GM12878 (cell line): ENCODE measurements at regions not wholly inside any gene's neighbourhood (a gene's known extent, or its start where the extent isn't known, plus 50 kb on each side); places are given as distances from the start of the nearest gene placed in this dataset.

ENCODE experiments used
- ATAC-seq: fragments of 200-7000 bp; cut with Tn5 transposase; 3 replicates; pipeline ENCODE4 v1.9.1; 2020; ENCODE audit warnings: mild to moderate bottlenecking, moderate library complexity
- BruUV-seq: library from RNA; stranded (reverse); fragments of 400-500 nt; replicated peaks from 2 replicates; lab custom pipeline; 2021; lab: Mats Ljungman, UMichigan
- CTCF ChIA-PET: fragments of 300-600 bp; sonication (Branson Sonifier 250); formaldehyde crosslinking; extraction: SDS; loops from one replicate; lab custom pipeline; 2021; ENCODE audit warnings: inconsistent platforms; lab: Yijun Ruan, JAX
- POLR2A ChIA-PET: fragments of 350-600 bp; formaldehyde crosslinking; extraction: SDS; loops from one replicate; lab custom pipeline; 2021; ENCODE audit warnings: inconsistent platforms; lab: Charles Lee
- RAD21 ChIA-PET: fragments of 300-600 bp; sonication (Branson Sonifier 250); formaldehyde crosslinking; loops from one replicate; lab custom pipeline; 2023; ENCODE audit warnings: antibody characterized with exemption; ENCODE audit not compliant: unreplicated experiment; lab: Charles Lee
- SMC1A ChIA-PET: fragments of 300-600 bp; sonication (Branson Sonifier 250); formaldehyde crosslinking; loops from one replicate; lab custom pipeline; 2023; ENCODE audit not compliant: unreplicated experiment, uncharacterized antibody; lab: Charles Lee
- DNase-seq: peaks from one replicate; pipeline ENCODE4 v3.0.0-alpha.2; 2011; ENCODE audit warnings: low read depth, low spot score
- FAIRE-seq: peaks from 3 replicates; lab custom pipeline; 2011; peaks lifted over from hg19 to GRCh38; lab: Jason Lieb, UNC
- H2AFZ ChIP-seq: 2 replicates; pipeline ENCODE4 v1.6.0; 2011; ENCODE audit warnings: low read depth, low read length, control low read depth; ENCODE audit not compliant: control insufficient read depth
- H3K27ac ChIP-seq: 2 replicates; pipeline ENCODE4 v1.5.1; 2011; ENCODE audit warnings: control low read depth; ENCODE audit not compliant: control insufficient read depth, insufficient read depth
- H3K27me3 ChIP-seq, 2 experiments: replicated peaks in 1 of 2; 2 replicates each; pipeline versions ENCODE4 v1.6.0 to v1.6.1; 2011; ENCODE audit warnings: low read length in 1 of 2; ENCODE audit not compliant: control insufficient read depth in 2 of 2, insufficient read depth in 2 of 2
- H3K36me3 ChIP-seq, 2 experiments: 2 replicates each; pipeline ENCODE4 v1.5.1; 2011; ENCODE audit warnings: low read length in 1 of 2; ENCODE audit not compliant: control insufficient read depth in 2 of 2, insufficient read depth in 2 of 2
- H3K4me1 ChIP-seq: 2 replicates; pipeline ENCODE4 v1.6.1; 2011; ENCODE audit warnings: mild to moderate bottlenecking, low read length, moderate library complexity, mixed read lengths; ENCODE audit not compliant: control insufficient read depth, insufficient read depth
- H3K4me2 ChIP-seq: 2 replicates; pipeline ENCODE4 v1.6.0; 2011; ENCODE audit warnings: control low read depth; ENCODE audit not compliant: control insufficient read depth, insufficient read depth
- H3K4me3 ChIP-seq: fragments of 200-600 bp; sonication (generic); 2 replicates; pipeline ENCODE4 v1.5.1; 2016
- H3K79me2 ChIP-seq: 2 replicates; pipeline ENCODE4 v1.6.0; 2011; ENCODE audit warnings: low read length; ENCODE audit not compliant: control insufficient read depth, insufficient read depth
- H3K9ac ChIP-seq: 2 replicates; pipeline ENCODE4 v1.8.0; 2011; ENCODE audit warnings: low read length, control low read depth, mixed read lengths; ENCODE audit not compliant: control insufficient read depth, insufficient read depth
- H3K9me3 ChIP-seq: replicated peaks from 3 replicates; pipeline ENCODE4 v1.5.1; 2011; ENCODE audit warnings: mild to moderate bottlenecking, low read length; ENCODE audit not compliant: control insufficient read depth, insufficient read depth
- H4K20me1 ChIP-seq: 2 replicates; pipeline ENCODE4 v1.6.0; 2011; ENCODE audit not compliant: control insufficient read depth, insufficient read depth
- CHD2 ChIP-seq: IDR thresholded peaks from 2 replicates; pipeline ENCODE4 v1.6.1; 2011; ENCODE audit warnings: low read depth, low read length, improper control_type of control experiment, borderline replicate concordance
- ESRRA ChIP-seq: IDR thresholded peaks from 2 replicates; pipeline ENCODE4 v1.6.1; 2012; ENCODE audit warnings: mild to moderate bottlenecking, low read length, improper control_type of control experiment
- ETV6 ChIP-seq, 2 experiments: fragments of 450-650 bp in 1 of 2; IDR thresholded peaks in 1 of 2; conservative IDR thresholded peaks in 1 of 2; 2 replicates each; pipeline ENCODE4 v1.6.1; 2014; ENCODE audit warnings: antibody characterized with exemption in 1 of 2, borderline replicate concordance in 1 of 2, low read depth in 1 of 2, mild to moderate bottlenecking in 1 of 2, moderate library complexity in 1 of 2
- EZH2 ChIP-seq: IDR thresholded peaks from 2 replicates; pipeline ENCODE4 v1.6.1; 2012; ENCODE audit warnings: low read depth, mild to moderate bottlenecking, control low read depth, inconsistent platforms, low read length, borderline replicate concordance; ENCODE audit not compliant: control insufficient read depth
- FOXK2 ChIP-seq: fragments of 450-650 bp; IDR thresholded peaks from 2 replicates; pipeline ENCODE4 v1.6.1; 2017; ENCODE audit warnings: mild to moderate bottlenecking, moderate library complexity
- IKZF2 ChIP-seq, 2 experiments: fragments of 450-650 bp; IDR thresholded peaks; 2 replicates each; pipeline ENCODE4 v1.6.1; 2017; ENCODE audit warnings: mild to moderate bottlenecking in 2 of 2, moderate library complexity in 2 of 2
- JUNB ChIP-seq: IDR thresholded peaks from 2 replicates; pipeline ENCODE4 v1.6.1; 2016; ENCODE audit warnings: antibody characterized with exemption, mild to moderate bottlenecking
- MXI1 ChIP-seq: fragments of 150-350 bp; IDR thresholded peaks from 2 replicates; pipeline ENCODE4 v1.6.1; 2011; ENCODE audit warnings: low read depth, mild to moderate bottlenecking, inconsistent platforms, low read length, improper control_type of control experiment
- NFYB ChIP-seq: IDR thresholded peaks from 2 replicates; pipeline ENCODE4 v1.6.1; 2011; ENCODE audit warnings: low read depth, mild to moderate bottlenecking, low read length, improper control_type of control experiment, moderate library complexity; ENCODE audit not compliant: insufficient read depth
- NR2F1 ChIP-seq: fragments of 450-650 bp; conservative IDR thresholded peaks from 2 replicates; pipeline ENCODE4 v1.6.1; 2017; ENCODE audit warnings: mild to moderate bottlenecking
- RAD51 ChIP-seq: fragments of 450-650 bp; IDR thresholded peaks from 2 replicates; pipeline ENCODE4 v1.6.1; 2016; ENCODE audit warnings: moderate library complexity, mild to moderate bottlenecking, inconsistent platforms
- RB1 ChIP-seq: fragments of 450-650 bp; formaldehyde crosslinking; IDR thresholded peaks from 2 replicates; pipeline ENCODE4 v1.6.1; 2017; ENCODE audit warnings: mild to moderate bottlenecking, borderline replicate concordance
- RFX5 ChIP-seq: IDR thresholded peaks from 2 replicates; pipeline ENCODE4 v1.6.1; 2011; ENCODE audit warnings: low read depth, low read length, improper control_type of control experiment
- ZNF217 ChIP-seq: fragments of 450-650 bp; IDR thresholded peaks from 2 replicates; pipeline ENCODE4 v1.6.1; 2017; ENCODE audit warnings: antibody characterized with exemption, mild to moderate bottlenecking
- ZZZ3 ChIP-seq: IDR thresholded peaks from 2 replicates; pipeline ENCODE4 v1.6.1; 2011; ENCODE audit warnings: low read depth; ENCODE audit not compliant: control insufficient read depth, insufficient read length
- WGBS: methylation state at CpG from one replicate; pipeline ENCODE4 v1.1.6; 2016; ENCODE audit warnings: low lambda C conversion rate; ENCODE audit not compliant: insufficient replicate concordance, insufficient coverage; ENCODE audit errors: missing lambda C conversion rate; 5-methylcytosine and 5-hydroxymethylcytosine counted together
- in situ Hi-C: fragments of 300-500 bp; cut with MboI; formaldehyde crosslinking; loops from 9 replicates; pipeline ENCODE4 v1.14.3; 2018; ENCODE audit warnings: mixed read lengths
- intact Hi-C: fragments of 100-400 bp; cut with micrococcal nuclease; formaldehyde crosslinking; loops from one replicate; pipeline ENCODE4 v1.14.2; 2022; ENCODE audit not compliant: unreplicated experiment
- TF ChIP-seq, protein P1 (sequence below): fragments of 150-350 bp; IDR thresholded peaks from 2 replicates; pipeline ENCODE4 v1.6.1; 2016; ENCODE audit warnings: low read depth, low read length

DNA sequence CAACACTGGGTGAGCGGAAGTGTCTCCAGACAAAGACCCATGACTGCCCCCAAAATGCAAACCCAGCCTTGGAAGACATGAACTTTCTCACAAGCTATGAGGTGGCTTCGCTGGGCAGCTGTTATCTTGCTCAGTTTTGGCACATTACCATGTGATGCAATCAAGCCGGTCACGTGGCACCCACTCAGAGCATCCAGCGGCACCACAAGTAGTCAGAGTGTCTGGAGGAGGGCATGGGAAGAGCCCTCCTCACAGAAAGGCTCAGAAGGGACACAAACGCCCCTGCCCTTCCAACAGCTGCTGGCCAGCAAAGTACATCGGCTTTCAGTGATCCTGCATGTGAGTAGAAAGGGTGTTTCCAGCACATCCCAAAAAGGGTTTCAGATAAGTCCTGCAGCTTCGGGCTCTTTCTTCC, 145.5 kb upstream of the IRF2BP2 start:
- peaks cover 6% of the 10 kb centered on the region for H3K4me1 ChIP-seq
- no peak overlapping the region for H3K4me3 ChIP-seq
- H4K20me1 ChIP-seq, result no peaks in the 10 kb centered on the region
- no peak overlapping the region for H3K9ac ChIP-seq
- 68% methylated on average over 8 of the region's 8 CpGs for WGBS
- H3K27me3 ChIP-seq, result no peaks in the 10 kb centered on the region
- H3K9me3 ChIP-seq, result no peaks in the 10 kb centered on the region
- ATAC-seq, result no peak
- H3K79me2 ChIP-seq, result no peaks in the 10 kb centered on the region
- H3K27ac ChIP-seq, result no peak overlapping the region
- no peak for DNase-seq
- H2AFZ ChIP-seq, result no peak overlapping the region
- FAIRE-seq, result no peak
- TF ChIP-seq NFYB (no peak), ESRRA (no peak), ZZZ3 (no peak), EZH2 (no peak), CHD2 (no peak), RFX5 (no peak), RAD51 (peak; percentile 44; the same call in 1 of the 2 replicates)
- ChIA-PET RAD21 (no interaction called here), POLR2A (interaction anchor here (2.7 kb wide), 1 partner anchor 11 kb away, joined by 14 read pairs; no protein-coding TSS in a partner anchor), CTCF (interaction anchor here (0.8 to 2.2 kb wide), 3 partner anchors 10 to 25 kb away, joined by 4 to 10 read pairs (median 4); no protein-coding TSS in a partner anchor), SMC1A (interaction anchor here (0.9 to 2.4 kb wide), 9 partner anchors 10 to 158 kb away, joined by 3 to 12 read pairs (median 4); no protein-coding TSS in a partner anchor)
- H3K4me2 ChIP-seq, result no peak overlapping the region
- BruUV-seq, result no TSS peak
- intact Hi-C loops (no loop called here), in situ Hi-C loops (no loop called here)
- H3K36me3 ChIP-seq, result no peaks in the 10 kb centered on the region

DNA sequence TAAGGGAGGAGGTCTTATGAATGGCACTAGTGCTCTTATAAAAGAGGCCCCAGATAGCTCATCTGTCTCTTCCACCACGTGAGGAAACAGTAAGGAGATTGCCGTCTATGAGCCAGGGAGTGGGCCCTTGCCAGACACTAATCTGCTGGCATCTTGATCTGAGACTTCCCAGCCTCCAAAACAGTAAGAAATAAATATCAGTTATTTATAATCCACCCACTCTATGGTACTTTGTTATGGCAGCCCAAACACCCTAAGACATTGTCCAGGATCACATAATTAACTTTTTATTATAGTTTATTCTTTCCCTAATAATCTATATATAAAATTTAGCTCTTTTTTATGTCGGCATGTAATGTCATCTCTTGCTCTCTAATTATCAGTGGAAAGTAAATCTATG, 144.0 kb upstream of the IRF2BP2 start:
- Histone ChIP-seq H3K27ac (no peak overlapping the region), H3K36me3 (no peaks in the 10 kb centered on the region), H2AFZ (no peak overlapping the region), H3K9me3 (no peaks in the 10 kb centered on the region), H3K79me2 (no peaks in the 10 kb centered on the region), H4K20me1 (no peaks in the 10 kb centered on the region), H3K27me3 (no peaks in the 10 kb centered on the region), H3K4me1 (peaks cover under 1% of the 10 kb centered on the region; the same call in 1 of the 2 replicates), H3K4me2 (no peak overlapping the region), H3K9ac (no peak overlapping the region), H3K4me3 (no peak overlapping the region)
- in situ Hi-C loops (no loop called here), intact Hi-C loops (no loop called here)
- no TSS peak for BruUV-seq
- ChIA-PET CTCF (interaction anchor here (1.3 to 2.2 kb wide), 2 partner anchors 15 to 18 kb away, joined by 4 to 10 read pairs; no protein-coding TSS in a partner anchor), RAD21 (interaction anchor here (0.7 to 1.1 kb wide), 4 partner anchors 14 to 30 kb away, joined by 3 to 4 read pairs (median 3); no protein-coding TSS in a partner anchor), POLR2A (interaction anchor here (1.1 to 2.7 kb wide), 3 partner anchors 10 to 30 kb away, joined by 3 to 14 read pairs (median 4); no protein-coding TSS in a partner anchor), SMC1A (interaction anchor here (1.0 to 2.4 kb wide), 10 partner anchors 9 to 156 kb away, joined by 3 to 12 read pairs (median 4); no protein-coding TSS in a partner anchor)
- WGBS, result 65% methylated on average over 3 of the region's 3 CpGs
- no peak for ATAC-seq
- FAIRE-seq, result no peak
- DNase-seq, result no peak
- TF ChIP-seq IKZF2 (IDR thresholded peaks at IDR 0.05) (no peak), ETV6 (conservative IDR thresholded peaks at IDR 0.05 in 1 of 2, IDR thresholded peaks at IDR 0.05 in 1 of 2; ENCODE audit: borderline replicate concordance in 1 of 2, low read depth in 1 of 2) (no peak), RB1 (no peak), JUNB (no peak), FOXK2 (no peak), MXI1 (no peak), ZNF217 (no peak), NR2F1 (no peak)
- TF ChIP-seq, protein P1, sequence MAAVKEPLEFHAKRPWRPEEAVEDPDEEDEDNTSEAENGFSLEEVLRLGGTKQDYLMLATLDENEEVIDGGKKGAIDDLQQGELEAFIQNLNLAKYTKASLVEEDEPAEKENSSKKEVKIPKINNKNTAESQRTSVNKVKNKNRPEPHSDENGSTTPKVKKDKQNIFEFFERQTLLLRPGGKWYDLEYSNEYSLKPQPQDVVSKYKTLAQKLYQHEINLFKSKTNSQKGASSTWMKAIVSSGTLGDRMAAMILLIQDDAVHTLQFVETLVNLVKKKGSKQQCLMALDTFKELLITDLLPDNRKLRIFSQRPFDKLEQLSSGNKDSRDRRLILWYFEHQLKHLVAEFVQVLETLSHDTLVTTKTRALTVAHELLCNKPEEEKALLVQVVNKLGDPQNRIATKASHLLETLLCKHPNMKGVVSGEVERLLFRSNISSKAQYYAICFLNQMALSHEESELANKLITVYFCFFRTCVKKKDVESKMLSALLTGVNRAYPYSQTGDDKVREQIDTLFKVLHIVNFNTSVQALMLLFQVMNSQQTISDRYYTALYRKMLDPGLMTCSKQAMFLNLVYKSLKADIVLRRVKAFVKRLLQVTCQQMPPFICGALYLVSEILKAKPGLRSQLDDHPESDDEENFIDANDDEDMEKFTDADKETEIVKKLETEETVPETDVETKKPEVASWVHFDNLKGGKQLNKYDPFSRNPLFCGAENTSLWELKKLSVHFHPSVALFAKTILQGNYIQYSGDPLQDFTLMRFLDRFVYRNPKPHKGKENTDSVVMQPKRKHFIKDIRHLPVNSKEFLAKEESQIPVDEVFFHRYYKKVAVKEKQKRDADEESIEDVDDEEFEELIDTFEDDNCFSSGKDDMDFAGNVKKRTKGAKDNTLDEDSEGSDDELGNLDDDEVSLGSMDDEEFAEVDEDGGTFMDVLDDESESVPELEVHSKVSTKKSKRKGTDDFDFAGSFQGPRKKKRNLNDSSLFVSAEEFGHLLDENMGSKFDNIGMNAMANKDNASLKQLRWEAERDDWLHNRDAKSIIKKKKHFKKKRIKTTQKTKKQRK, result no peak
